ENCODE measurements at regions not wholly inside any gene's neighbourhood (a gene's known extent, or its start where the extent isn't known, plus 50 kb on each side); places are given as distances from the start of the nearest gene placed in this dataset.

- TF ChIP-seq ZFX (IDR thresholded peaks at IDR 0.05; ENCODE audit: borderline replicate concordance), result no peak
- TF ChIP-seq CTCF (IDR thresholded peaks at IDR 0.05), result no peak
Measured at GRCh38 chr16:51035110-51035498, 116.0 kb downstream of the SALL1 start.
